ENCODE measurements at regions not wholly inside any gene's neighbourhood (a gene's known extent, or its start where the extent isn't known, plus 50 kb on each side); places are given as distances from the start of the nearest gene placed in this dataset.

DNA sequence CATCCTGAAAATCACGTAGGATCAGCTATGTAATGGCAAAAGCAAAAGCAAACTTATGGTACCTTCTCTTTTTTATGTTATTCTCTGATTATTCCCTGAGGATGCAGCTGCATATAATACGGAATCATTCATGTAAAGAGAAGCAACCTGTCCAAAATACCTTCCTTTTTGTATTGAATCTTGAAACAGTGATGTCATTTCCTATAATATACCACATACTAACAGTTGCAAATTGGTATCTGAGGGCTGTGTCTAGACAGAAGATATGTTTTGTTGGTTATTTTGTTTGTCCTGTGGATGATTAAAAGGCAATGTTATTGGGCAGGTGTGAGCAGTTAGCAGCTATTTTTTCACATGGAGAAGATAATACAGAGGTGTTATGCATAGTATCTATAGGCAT is 161.4 kb upstream of the AHI1 start:
- no peak for TF ChIP-seq SUZ12 (IDR thresholded peaks at IDR 0.05; ENCODE audit: extremely low read depth, insufficient read depth, insufficient read length)
- no peak for TF ChIP-seq ZNF274 (IDR thresholded peaks at IDR 0.05; ENCODE audit: low read depth, low read length)
- no peak for TF ChIP-seq YY1 (IDR thresholded peaks at IDR 0.05; ENCODE audit: insufficient read depth, insufficient read length)
